Mucosa of rectum (tissue), 2 donors: ENCODE measurements at regions not wholly inside any gene's neighbourhood (a gene's known extent, or its start where the extent isn't known, plus 50 kb on each side); places are given as distances from the start of the nearest gene placed in this dataset.

Source experiments
- H3K27ac ChIP-seq, 2 donors: one replicate each; pipeline ENCODE4 v1.7.0; 2013; ENCODE audit warnings: inconsistent platforms in 2 of 2, low read depth in 2 of 2, low read length in 2 of 2
- H3K27me3 ChIP-seq, 2 donors: one replicate each; pipeline ENCODE4 v1.7.0; 2013; ENCODE audit warnings: low read length in 2 of 2; ENCODE audit not compliant: control insufficient read depth in 2 of 2, insufficient read depth in 2 of 2
- H3K36me3 ChIP-seq, 2 donors: one replicate each; pipeline ENCODE4 v1.7.0; 2013; ENCODE audit warnings: low read length in 2 of 2; ENCODE audit not compliant: control insufficient read depth in 2 of 2, insufficient read depth in 2 of 2
- H3K4me1 ChIP-seq, 2 donors: one replicate each; pipeline ENCODE4 v1.7.0; 2013; ENCODE audit warnings: low read length in 2 of 2, mild to moderate bottlenecking in 1 of 2; ENCODE audit not compliant: control insufficient read depth in 2 of 2, insufficient read depth in 2 of 2
- H3K4me3 ChIP-seq, 2 donors: one replicate each; pipeline ENCODE4 v1.7.0; 2013; ENCODE audit warnings: low read length in 2 of 2
- H3K9ac ChIP-seq, 2 donors: one replicate each; pipeline ENCODE4 v1.7.0; 2013; ENCODE audit warnings: low read length in 2 of 2, low read depth in 1 of 2, mild to moderate bottlenecking in 1 of 2
- H3K9me3 ChIP-seq, 2 donors: one replicate each; pipeline ENCODE4 v1.7.0; 2013; ENCODE audit warnings: low read length in 2 of 2; ENCODE audit not compliant: control insufficient read depth in 2 of 2
- donor health status: healthy.
- donor health status: Normal muscosa, but diverticular disease.

- Histone ChIP-seq H3K9ac (no peak overlapping the region), H3K36me3 (no peaks in the 10 kb centered on the region), H3K4me3 (no peak overlapping the region), H3K27me3 (no peaks in the 10 kb centered on the region), H3K9me3 (no peaks in the 10 kb centered on the region), H3K4me1 (no peaks in the 10 kb centered on the region), H3K27ac (no peak overlapping the region)
These were observed 326.8 kb downstream of the OSR1 start for GRCh38 chr2:19031642-19032041.

- Histone ChIP-seq H3K4me1 (no peaks in the 10 kb centered on the region), H3K9me3 (no peaks in the 10 kb centered on the region), H3K27me3 (no peaks in the 10 kb centered on the region), H3K36me3 (no peaks in the 10 kb centered on the region), H3K4me3 (no peak overlapping the region), H3K27ac (no peak overlapping the region), H3K9ac (no peak overlapping the region)
These were observed 328.8 kb downstream of the OSR1 start for GRCh38 chr2:19029655-19030054.

GRCh38 chr2:19028587-19029375 lies 329.6 kb downstream of the OSR1 start:
- Histone ChIP-seq H3K4me3 (no peak overlapping the region), H3K27ac (no peak overlapping the region), H3K9ac (no peak overlapping the region), H3K27me3 (no peaks in the 10 kb centered on the region), H3K4me1 (no peaks in the 10 kb centered on the region), H3K36me3 (no peaks in the 10 kb centered on the region), H3K9me3 (no peaks in the 10 kb centered on the region)

- no peaks in the 10 kb centered on the region for H3K9me3 ChIP-seq
- no peak overlapping the region for H3K9ac ChIP-seq
- H3K27me3 ChIP-seq, result no peaks in the 10 kb centered on the region
- H3K4me1 ChIP-seq, result no peaks in the 10 kb centered on the region
- H3K36me3 ChIP-seq, result no peaks in the 10 kb centered on the region
- no peak overlapping the region for H3K27ac ChIP-seq
- H3K4me3 ChIP-seq, result no peak overlapping the region
These were observed 330.8 kb downstream of the OSR1 start for GRCh38 chr2:19027626-19028025.

- no peak overlapping the region for H3K4me3 ChIP-seq
- H3K9ac ChIP-seq, result no peak overlapping the region
- H3K27me3 ChIP-seq, result no peaks in the 10 kb centered on the region
- no peaks in the 10 kb centered on the region for H3K9me3 ChIP-seq
- no peaks in the 10 kb centered on the region for H3K4me1 ChIP-seq
- no peak overlapping the region for H3K27ac ChIP-seq
- H3K36me3 ChIP-seq, result no peaks in the 10 kb centered on the region
These were observed 332.2 kb downstream of the OSR1 start for GRCh38 chr2:19026261-19026660.

GRCh38 chr2:19022334-19022733 lies 336.1 kb downstream of the OSR1 start:
- H3K27me3 ChIP-seq, result no peaks in the 10 kb centered on the region
- H3K27ac ChIP-seq, result no peak overlapping the region
- no peaks in the 10 kb centered on the region for H3K4me1 ChIP-seq
- no peak overlapping the region for H3K4me3 ChIP-seq
- no peaks in the 10 kb centered on the region for H3K36me3 ChIP-seq
- no peak overlapping the region for H3K9ac ChIP-seq
- no peaks in the 10 kb centered on the region for H3K9me3 ChIP-seq

GRCh38 chr2:19021721-19022120 lies 336.7 kb downstream of the OSR1 start:
- no peak overlapping the region for H3K4me3 ChIP-seq
- H3K9me3 ChIP-seq, result no peaks in the 10 kb centered on the region
- no peaks in the 10 kb centered on the region for H3K36me3 ChIP-seq
- no peak overlapping the region for H3K27ac ChIP-seq
- H3K27me3 ChIP-seq, result no peaks in the 10 kb centered on the region
- H3K9ac ChIP-seq, result no peak overlapping the region
- no peaks in the 10 kb centered on the region for H3K4me1 ChIP-seq

- H3K27ac ChIP-seq, result no peak overlapping the region
- no peaks in the 10 kb centered on the region for H3K9me3 ChIP-seq
- H3K4me3 ChIP-seq, result no peak overlapping the region
- no peaks in the 10 kb centered on the region for H3K4me1 ChIP-seq
- H3K36me3 ChIP-seq, result no peaks in the 10 kb centered on the region
- H3K27me3 ChIP-seq, result no peaks in the 10 kb centered on the region
- H3K9ac ChIP-seq, result no peak overlapping the region
These were observed 337.3 kb downstream of the OSR1 start for GRCh38 chr2:19021100-19021476.

GRCh38 chr2:19020144-19021099 lies 338.0 kb downstream of the OSR1 start:
- H3K4me1 ChIP-seq, result no peaks in the 10 kb centered on the region
- H3K4me3 ChIP-seq, result no peak overlapping the region
- H3K9ac ChIP-seq, result no peak overlapping the region
- H3K9me3 ChIP-seq, result no peaks in the 10 kb centered on the region
- H3K27me3 ChIP-seq, result no peaks in the 10 kb centered on the region
- H3K27ac ChIP-seq, result no peak overlapping the region
- H3K36me3 ChIP-seq, result no peaks in the 10 kb centered on the region

- H3K9me3 ChIP-seq, result no peaks in the 10 kb centered on the region
- H3K27ac ChIP-seq, result no peak overlapping the region
- no peaks in the 10 kb centered on the region for H3K27me3 ChIP-seq
- no peaks in the 10 kb centered on the region for H3K4me1 ChIP-seq
- H3K36me3 ChIP-seq, result no peaks in the 10 kb centered on the region
- H3K9ac ChIP-seq, result no peak overlapping the region
- no peak overlapping the region for H3K4me3 ChIP-seq
These were observed 348.9 kb downstream of the OSR1 start for GRCh38 chr2:19009510-19009909.
